ENCODE measurements at regions not wholly inside any gene's neighbourhood (a gene's known extent, or its start where the extent isn't known, plus 50 kb on each side); places are given as distances from the start of the nearest gene placed in this dataset.

GRCh38 chr13:31031482-31031881 lies 99.0 kb downstream of the TEX26 start:
- CTCF ChIA-PET: interaction anchor here (0.6 to 1.2 kb wide), 2 partner anchors 13 to 993 kb away, joined by 3 to 4 read pairs; no protein-coding TSS in a partner anchor
- DNase-seq (no peak), ATAC-seq (no peak)
- Mint-ChIP-seq H3K4me1 (no peaks in the 10 kb centered on the region), H3K27me3 (peaks cover 47% of the 10 kb centered on the region), H3K27ac (no peak overlapping the region), H3K4me3 (no peak overlapping the region), H3K36me3 (no peaks in the 10 kb centered on the region), H3K9me3 (ENCODE audit: low read depth) (no peaks in the 10 kb centered on the region)

GRCh38 chr13:31029102-31029501 lies 96.6 kb downstream of the TEX26 start:
- CTCF ChIA-PET: interaction anchor here (1.0 to 1.9 kb wide), 3 partner anchors 16 to 50 kb away, joined by 4 to 7 read pairs (median 4); no protein-coding TSS in a partner anchor
- Mint-ChIP-seq H3K4me3 (no peak overlapping the region), H3K4me1 (no peaks in the 10 kb centered on the region), H3K27me3 (peaks cover 28% of the 10 kb centered on the region), H3K27ac (no peak overlapping the region), H3K36me3 (no peaks in the 10 kb centered on the region), H3K9me3 (ENCODE audit: low read depth) (no peaks in the 10 kb centered on the region)
- DNase-seq: no peak
- no peak for ATAC-seq

- CTCF ChIA-PET: interaction anchor here (1.7 kb wide), 1 partner anchor 13 kb away, joined by 6 read pairs; no protein-coding TSS in a partner anchor
- H3K4me3 Mint-ChIP-seq: no peak overlapping the region
- DNase-seq (no peak), ATAC-seq (no peak)
- no peak overlapping the region for H3K27ac Mint-ChIP-seq
- H3K4me1 Mint-ChIP-seq: no peaks in the 10 kb centered on the region
- H3K9me3 Mint-ChIP-seq (ENCODE audit: low read depth): no peaks in the 10 kb centered on the region
- H3K36me3 Mint-ChIP-seq: no peaks in the 10 kb centered on the region
- H3K27me3 Mint-ChIP-seq: peaks cover 30% of the 10 kb centered on the region
Observed at GRCh38 chr13:31027136-31027535, 94.7 kb downstream of the TEX26 start.
